ENCODE measurements at regions not wholly inside any gene's neighbourhood (a gene's known extent, or its start where the extent isn't known, plus 50 kb on each side); places are given as distances from the start of the nearest gene placed in this dataset.

- no peaks in the 10 kb centered on the region for H3K4me1 ChIP-seq (ENCODE audit: control insufficient read depth, extremely low read depth, insufficient read depth, low read length)
- peaks cover 4% of the 10 kb centered on the region for H3K27me3 ChIP-seq (ENCODE audit: control insufficient read depth, extremely low read depth, insufficient read depth, low read length)
- DNase-seq (ENCODE audit: low read depth, low spot score) (no peak), FAIRE-seq (no peak)
- no peak for TF ChIP-seq EZH2 (IDR thresholded peaks at IDR 0.05; ENCODE audit: low read length)
- TF ChIP-seq, protein P1, sequence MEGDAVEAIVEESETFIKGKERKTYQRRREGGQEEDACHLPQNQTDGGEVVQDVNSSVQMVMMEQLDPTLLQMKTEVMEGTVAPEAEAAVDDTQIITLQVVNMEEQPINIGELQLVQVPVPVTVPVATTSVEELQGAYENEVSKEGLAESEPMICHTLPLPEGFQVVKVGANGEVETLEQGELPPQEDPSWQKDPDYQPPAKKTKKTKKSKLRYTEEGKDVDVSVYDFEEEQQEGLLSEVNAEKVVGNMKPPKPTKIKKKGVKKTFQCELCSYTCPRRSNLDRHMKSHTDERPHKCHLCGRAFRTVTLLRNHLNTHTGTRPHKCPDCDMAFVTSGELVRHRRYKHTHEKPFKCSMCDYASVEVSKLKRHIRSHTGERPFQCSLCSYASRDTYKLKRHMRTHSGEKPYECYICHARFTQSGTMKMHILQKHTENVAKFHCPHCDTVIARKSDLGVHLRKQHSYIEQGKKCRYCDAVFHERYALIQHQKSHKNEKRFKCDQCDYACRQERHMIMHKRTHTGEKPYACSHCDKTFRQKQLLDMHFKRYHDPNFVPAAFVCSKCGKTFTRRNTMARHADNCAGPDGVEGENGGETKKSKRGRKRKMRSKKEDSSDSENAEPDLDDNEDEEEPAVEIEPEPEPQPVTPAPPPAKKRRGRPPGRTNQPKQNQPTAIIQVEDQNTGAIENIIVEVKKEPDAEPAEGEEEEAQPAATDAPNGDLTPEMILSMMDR (optimal IDR thresholded peaks at IDR 0.05 in 1 of 3, IDR thresholded peaks at IDR 0.05 in 1 of 3, conservative IDR thresholded peaks at IDR 0.05 in 1 of 3; ENCODE audit: extremely low read depth in 1 of 3, insufficient read depth in 2 of 3, low read length in 3 of 3): no peak
- no peaks in the 10 kb centered on the region for H3K9me3 ChIP-seq (ENCODE audit: control insufficient read depth, low read depth, low read length)
- H3K9ac ChIP-seq (ENCODE audit: control insufficient read depth, extremely low read depth, insufficient read depth, low read length): no peak overlapping the region
- H2AFZ ChIP-seq (ENCODE audit: control insufficient read depth, low read length): no peak overlapping the region
- dilution Hi-C loops (cut with MboI; ENCODE audit: extremely low pct_ligation_motif_present, low sequenced_read_pairs): no loop called here
- H3K36me3 ChIP-seq (ENCODE audit: control insufficient read depth in 2 of 2, extremely low read depth in 1 of 2, insufficient read depth in 2 of 2, low read length in 2 of 2): no peaks in the 10 kb centered on the region
- H3K4me3 ChIP-seq (ENCODE audit: control insufficient read depth in 2 of 3, extremely low read depth in 1 of 3, insufficient read depth in 2 of 3, low read depth in 1 of 3, low read length in 3 of 3): no peak overlapping the region
- H3K27ac ChIP-seq (ENCODE audit: control insufficient read depth, insufficient read depth, low read length): no peak overlapping the region
- H3K9me1 ChIP-seq (ENCODE audit: control insufficient read depth, extremely low read depth, insufficient read depth, low read length): no peaks in the 10 kb centered on the region
- no peaks in the 10 kb centered on the region for H3K79me2 ChIP-seq (ENCODE audit: control insufficient read depth, insufficient read depth, low read length)
- H4K20me1 ChIP-seq (ENCODE audit: control insufficient read depth, extremely low read depth, insufficient read depth, low read length): no peaks in the 10 kb centered on the region
- no peak overlapping the region for H3K4me2 ChIP-seq (ENCODE audit: control insufficient read depth, extremely low read depth, insufficient read depth, low read depth, low read length)
Measured at GRCh38 chr3:31410411-31410810, 122.3 kb upstream of the STT3B start.

DNA sequence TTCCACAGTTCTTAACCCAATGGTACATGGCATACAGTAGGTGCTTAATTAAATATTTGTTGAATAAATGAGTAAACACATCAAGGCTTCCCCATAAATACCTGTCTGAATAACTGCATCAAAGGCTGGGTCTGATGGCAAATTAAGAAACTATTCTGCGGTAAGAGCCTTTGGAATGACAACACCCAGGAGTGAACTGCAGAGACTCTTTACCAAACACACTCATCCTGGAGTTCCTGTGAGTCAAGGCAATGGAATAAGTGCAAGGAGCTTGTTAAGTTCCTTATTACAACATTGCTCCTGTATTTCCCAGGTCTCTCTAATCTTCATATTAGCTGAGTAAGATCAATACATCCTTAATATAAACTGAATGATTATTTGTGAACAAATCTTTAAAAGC lies 119.9 kb upstream of the STT3B start:
- no peaks in the 10 kb centered on the region for H3K9me1 ChIP-seq (ENCODE audit: control insufficient read depth, extremely low read depth, insufficient read depth, low read length)

More for the DNA sequence above, 119.9 kb upstream of the STT3B start:
- peaks cover 4% of the 10 kb centered on the region for H3K27me3 ChIP-seq (ENCODE audit: control insufficient read depth, extremely low read depth, insufficient read depth, low read length)
- no peak overlapping the region for H3K27ac ChIP-seq (ENCODE audit: control insufficient read depth, insufficient read depth, low read length)
- H4K20me1 ChIP-seq (ENCODE audit: control insufficient read depth, extremely low read depth, insufficient read depth, low read length): no peaks in the 10 kb centered on the region
- no peak overlapping the region for H3K9ac ChIP-seq (ENCODE audit: control insufficient read depth, extremely low read depth, insufficient read depth, low read length)
- FAIRE-seq (no peak), DNase-seq (ENCODE audit: low read depth, low spot score) (no peak)
- no peaks in the 10 kb centered on the region for H3K79me2 ChIP-seq (ENCODE audit: control insufficient read depth, insufficient read depth, low read length)
- H3K4me1 ChIP-seq (ENCODE audit: control insufficient read depth, extremely low read depth, insufficient read depth, low read length): no peaks in the 10 kb centered on the region
- TF ChIP-seq, protein P1 (optimal IDR thresholded peaks at IDR 0.05 in 1 of 3, IDR thresholded peaks at IDR 0.05 in 1 of 3, conservative IDR thresholded peaks at IDR 0.05 in 1 of 3; ENCODE audit: extremely low read depth in 1 of 3, insufficient read depth in 2 of 3, low read length in 3 of 3): no peak
- no peak for TF ChIP-seq EZH2 (IDR thresholded peaks at IDR 0.05; ENCODE audit: low read length)
- dilution Hi-C loops (cut with MboI; ENCODE audit: extremely low pct_ligation_motif_present, low sequenced_read_pairs): no loop called here
- H2AFZ ChIP-seq (ENCODE audit: control insufficient read depth, low read length): no peak overlapping the region
- no peak overlapping the region for H3K4me2 ChIP-seq (ENCODE audit: control insufficient read depth, extremely low read depth, insufficient read depth, low read depth, low read length)
- no peaks in the 10 kb centered on the region for H3K36me3 ChIP-seq (ENCODE audit: control insufficient read depth in 2 of 2, extremely low read depth in 1 of 2, insufficient read depth in 2 of 2, low read length in 2 of 2)
- no peaks in the 10 kb centered on the region for H3K9me3 ChIP-seq (ENCODE audit: control insufficient read depth, low read depth, low read length)
- no peak overlapping the region for H3K4me3 ChIP-seq (ENCODE audit: control insufficient read depth in 2 of 3, extremely low read depth in 1 of 3, insufficient read depth in 2 of 3, low read depth in 1 of 3, low read length in 3 of 3)

All from keratinocyte (primary cell).